HEK293 (cell line): ENCODE measurements at regions not wholly inside any gene's neighbourhood (a gene's known extent, or its start where the extent isn't known, plus 50 kb on each side); places are given as distances from the start of the nearest gene placed in this dataset.

Source experiments
- CTCF ChIA-PET: fragments of 350-600 bp; formaldehyde crosslinking; extraction: SDS; loops from one replicate; lab custom pipeline; 2021; ENCODE audit warnings: antibody characterized with exemption; lab: Yijun Ruan, JAX
- POLR2A ChIA-PET: fragments of 300-600 bp; formaldehyde crosslinking; extraction: SDS; loops from one replicate; lab custom pipeline; 2020; ENCODE audit warnings: antibody characterized with exemption, inconsistent platforms; lab: Yijun Ruan, JAX
- H3K27ac ChIP-seq: fragments of 200-500 bp; sonication (Bioruptor generic); 2 replicates; pipeline ENCODE4 v1.5.1; 2014; ENCODE audit warnings: low read depth, low read length, control low read depth, inconsistent platforms; ENCODE audit errors: extremely low read depth
- H3K36me3 ChIP-seq, 2 experiments: fragments of 200-500 bp in 1 of 2; sonication (Bioruptor generic) in 1 of 2; 1 replicate in 1 of 2; 2 replicates in 1 of 2; pipeline ENCODE4 v1.5.1; 2014 to 2017; ENCODE audit warnings: inconsistent platforms in 2 of 2, low read length in 2 of 2; ENCODE audit not compliant: control insufficient read depth in 2 of 2, insufficient read depth in 1 of 2
- H3K4me1 ChIP-seq: fragments of 200-500 bp; sonication (Bioruptor generic); 2 replicates; pipeline ENCODE4 v1.5.1; 2014; ENCODE audit warnings: mild to moderate bottlenecking, low read length, inconsistent platforms; ENCODE audit not compliant: control insufficient read depth, insufficient read depth
- H3K4me3 ChIP-seq: 2 replicates; pipeline ENCODE4 v1.5.1; 2011; ENCODE audit warnings: low read depth, mild to moderate bottlenecking, control low read depth, low read length, moderate library complexity
- H3K9me3 ChIP-seq: fragments of 200-500 bp; sonication (Bioruptor generic); 2 replicates; pipeline ENCODE4 v1.5.1; 2014; ENCODE audit warnings: low read depth, low read length, inconsistent platforms; ENCODE audit not compliant: control insufficient read depth, insufficient read depth
- BCL11A ChIP-seq: fragments of 450-650 bp; formaldehyde crosslinking; IDR thresholded peaks from 2 replicates; pipeline ENCODE4 v1.5.1; 2016; ENCODE audit warnings: low read depth, missing biosample characterization, missing genetic modification characterization
- KLF1 ChIP-seq: fragments of 450-650 bp; formaldehyde crosslinking; IDR thresholded peaks from 2 replicates; pipeline ENCODE4 v1.5.1; 2016; ENCODE audit warnings: missing biosample characterization, missing genetic modification characterization
- MZF1 ChIP-seq: fragments of 450-650 bp; formaldehyde crosslinking; IDR thresholded peaks from 2 replicates; pipeline ENCODE4 v1.5.1; 2017; ENCODE audit warnings: missing biosample characterization, missing genetic modification characterization, borderline replicate concordance
- SP3 ChIP-seq: fragments of 450-650 bp; formaldehyde crosslinking; IDR thresholded peaks from 2 replicates; pipeline ENCODE4 v1.5.1; 2016; ENCODE audit warnings: missing biosample characterization, missing genetic modification characterization
- ZNF19 ChIP-seq: fragments of 450-650 bp; formaldehyde crosslinking; IDR thresholded peaks from 2 replicates; pipeline ENCODE4; 2016; ENCODE audit warnings: missing biosample characterization, missing genetic modification characterization, low read depth
- ZNF202 ChIP-seq: fragments of 450-650 bp; formaldehyde crosslinking; IDR thresholded peaks from 2 replicates; pipeline ENCODE4 v1.5.1; 2016; ENCODE audit warnings: missing biosample characterization, missing genetic modification characterization, borderline replicate concordance
- ZNF24 ChIP-seq: fragments of 450-650 bp; formaldehyde crosslinking; IDR thresholded peaks from 2 replicates; pipeline ENCODE4 v1.5.1; 2016; ENCODE audit warnings: missing biosample characterization, missing genetic modification characterization
- ZNF266 ChIP-seq: fragments of 450-650 bp; formaldehyde crosslinking; IDR thresholded peaks from 2 replicates; pipeline ENCODE4 v1.5.1; 2016; ENCODE audit warnings: missing biosample characterization, missing genetic modification characterization, low read depth
- ZNF335 ChIP-seq: fragments of 450-650 bp; formaldehyde crosslinking; conservative IDR thresholded peaks from 2 replicates; pipeline ENCODE4 v1.5.1; 2016; ENCODE audit warnings: missing biosample characterization, missing genetic modification characterization
- ZNF530 ChIP-seq: fragments of 450-650 bp; formaldehyde crosslinking; IDR thresholded peaks from 2 replicates; pipeline ENCODE4 v1.5.1; 2016; ENCODE audit warnings: low read depth, missing biosample characterization, missing genetic modification characterization
- ZNF707 ChIP-seq: fragments of 450-650 bp; formaldehyde crosslinking; IDR thresholded peaks from 2 replicates; pipeline ENCODE4 v1.5.1; 2016; ENCODE audit warnings: missing biosample characterization, missing genetic modification characterization
- ZNF776 ChIP-seq: fragments of 450-650 bp; formaldehyde crosslinking; IDR thresholded peaks from 2 replicates; pipeline ENCODE4 v1.5.0; 2017; ENCODE audit warnings: missing biosample characterization, missing genetic modification characterization, borderline replicate concordance
- ZNF777 ChIP-seq: fragments of 450-650 bp; formaldehyde crosslinking; IDR thresholded peaks from 2 replicates; pipeline ENCODE4 v1.5.1; 2017; ENCODE audit warnings: missing biosample characterization, missing genetic modification characterization, borderline replicate concordance
- ZXDB ChIP-seq: fragments of 450-650 bp; formaldehyde crosslinking; IDR thresholded peaks from 2 replicates; pipeline ENCODE4 v1.5.1; 2016; ENCODE audit warnings: missing biosample characterization, missing genetic modification characterization
- TF ChIP-seq, protein P1 (sequence below): fragments of 450-650 bp; formaldehyde crosslinking; IDR thresholded peaks from 2 replicates; pipeline ENCODE4 v1.5.1; 2016; ENCODE audit warnings: missing biosample characterization, missing genetic modification characterization
- TF ChIP-seq, protein P2 (sequence below): fragments of 450-650 bp; formaldehyde crosslinking; IDR thresholded peaks from 2 replicates; pipeline ENCODE4 v1.5.1; 2016; ENCODE audit warnings: missing biosample characterization, missing genetic modification characterization
- TF ChIP-seq, protein P3 (sequence below): fragments of 450-650 bp; formaldehyde crosslinking; IDR thresholded peaks from 2 replicates; pipeline ENCODE4 v1.5.1; 2017; ENCODE audit warnings: missing biosample characterization, missing genetic modification characterization
- TF ChIP-seq, protein P4 (sequence below): fragments of 450-650 bp; formaldehyde crosslinking; IDR thresholded peaks from 2 replicates; pipeline ENCODE4 v1.5.1; 2017; ENCODE audit warnings: missing biosample characterization, missing genetic modification characterization
- TF ChIP-seq, protein P5 (sequence below): fragments of 450-650 bp; formaldehyde crosslinking; conservative IDR thresholded peaks from 2 replicates; pipeline ENCODE4 v1.5.1; 2016; ENCODE audit warnings: low read depth, missing biosample characterization, missing genetic modification characterization

DNA sequence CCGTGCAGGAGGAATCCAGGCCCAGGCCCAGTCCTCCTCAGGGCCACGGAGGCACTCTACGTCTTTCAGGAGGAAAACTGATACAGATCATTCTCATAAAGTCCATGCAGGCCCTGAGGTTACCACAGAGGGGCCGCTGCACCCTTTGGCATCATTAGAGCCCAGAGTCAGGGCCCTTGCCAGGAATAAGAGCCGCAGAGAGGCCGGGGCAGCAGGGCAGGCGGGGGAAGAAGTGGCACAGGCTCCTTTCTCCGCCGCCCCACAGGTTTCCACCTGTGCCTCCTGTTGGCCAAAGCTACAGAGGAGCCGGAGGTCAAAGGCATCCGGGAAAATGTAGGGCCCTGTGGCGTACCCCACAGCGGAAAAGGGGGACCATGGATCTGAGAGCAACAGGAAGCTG, 366.6 kb upstream of the SHH start (continued):
- TF ChIP-seq, protein P1, sequence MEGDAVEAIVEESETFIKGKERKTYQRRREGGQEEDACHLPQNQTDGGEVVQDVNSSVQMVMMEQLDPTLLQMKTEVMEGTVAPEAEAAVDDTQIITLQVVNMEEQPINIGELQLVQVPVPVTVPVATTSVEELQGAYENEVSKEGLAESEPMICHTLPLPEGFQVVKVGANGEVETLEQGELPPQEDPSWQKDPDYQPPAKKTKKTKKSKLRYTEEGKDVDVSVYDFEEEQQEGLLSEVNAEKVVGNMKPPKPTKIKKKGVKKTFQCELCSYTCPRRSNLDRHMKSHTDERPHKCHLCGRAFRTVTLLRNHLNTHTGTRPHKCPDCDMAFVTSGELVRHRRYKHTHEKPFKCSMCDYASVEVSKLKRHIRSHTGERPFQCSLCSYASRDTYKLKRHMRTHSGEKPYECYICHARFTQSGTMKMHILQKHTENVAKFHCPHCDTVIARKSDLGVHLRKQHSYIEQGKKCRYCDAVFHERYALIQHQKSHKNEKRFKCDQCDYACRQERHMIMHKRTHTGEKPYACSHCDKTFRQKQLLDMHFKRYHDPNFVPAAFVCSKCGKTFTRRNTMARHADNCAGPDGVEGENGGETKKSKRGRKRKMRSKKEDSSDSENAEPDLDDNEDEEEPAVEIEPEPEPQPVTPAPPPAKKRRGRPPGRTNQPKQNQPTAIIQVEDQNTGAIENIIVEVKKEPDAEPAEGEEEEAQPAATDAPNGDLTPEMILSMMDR: no peak
- TF ChIP-seq SP3 (tag by site-specific recombination): no peak
- TF ChIP-seq ZNF707 (tag by site-specific recombination): no peak
- no peak for TF ChIP-seq ZNF530 (tag by site-specific recombination)
- no peak for TF ChIP-seq ZNF19
- TF ChIP-seq ZNF202 (tag by site-specific recombination): no peak
- TF ChIP-seq ZNF24 (tag by site-specific recombination): no peak
- no peak for TF ChIP-seq ZNF335
- TF ChIP-seq ZNF266 (tag by site-specific recombination): no peak

DNA sequence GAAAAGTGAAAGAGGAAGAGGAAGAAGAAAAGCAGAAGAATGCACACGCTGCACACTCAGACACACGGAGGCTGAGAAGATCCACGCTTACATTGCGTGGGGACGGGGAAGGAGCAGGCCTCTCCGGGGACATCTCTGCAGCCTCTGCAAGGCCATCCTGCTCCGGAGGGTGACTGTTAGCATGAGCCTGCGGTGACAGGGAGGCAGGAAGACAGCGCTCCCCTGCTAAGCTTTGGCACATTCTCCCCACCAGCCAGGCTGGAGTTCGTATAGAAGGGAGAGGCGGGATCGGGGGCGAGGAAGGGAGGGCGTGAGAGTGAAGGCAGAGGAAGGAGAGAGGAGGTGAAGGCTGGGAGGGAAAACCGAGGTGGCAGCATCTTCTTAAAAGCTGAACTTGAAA, 366.0 kb upstream of the SHH start:
- Histone ChIP-seq H3K4me1 (no peaks in the 10 kb centered on the region), H3K36me3 (no peaks in the 10 kb centered on the region), H3K27ac (no peak overlapping the region), H3K9me3 (no peaks in the 10 kb centered on the region), H3K4me3 (no peak overlapping the region)
- ChIA-PET POLR2A (no interaction called here), CTCF (no interaction called here)
- TF ChIP-seq KLF1 (tag by site-specific recombination) (no peak), BCL11A (tag by site-specific recombination) (no peak), ZNF776 (tag by site-specific recombination) (no peak), ZXDB (tag by site-specific recombination) (no peak), ZNF777 (tag by site-specific recombination) (no peak), MZF1 (no peak)
- TF ChIP-seq, protein P2, sequence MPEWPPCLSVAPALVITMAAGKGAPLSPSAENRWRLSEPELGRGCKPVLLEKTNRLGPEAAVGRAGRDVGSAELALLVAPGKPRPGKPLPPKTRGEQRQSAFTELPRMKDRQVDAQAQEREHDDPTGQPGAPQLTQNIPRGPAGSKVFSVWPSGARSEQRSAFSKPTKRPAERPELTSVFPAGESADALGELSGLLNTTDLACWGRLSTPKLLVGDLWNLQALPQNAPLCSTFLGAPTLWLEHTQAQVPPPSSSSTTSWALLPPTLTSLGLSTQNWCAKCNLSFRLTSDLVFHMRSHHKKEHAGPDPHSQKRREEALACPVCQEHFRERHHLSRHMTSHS (tag by site-specific recombination): no peak
- TF ChIP-seq, protein P3, sequence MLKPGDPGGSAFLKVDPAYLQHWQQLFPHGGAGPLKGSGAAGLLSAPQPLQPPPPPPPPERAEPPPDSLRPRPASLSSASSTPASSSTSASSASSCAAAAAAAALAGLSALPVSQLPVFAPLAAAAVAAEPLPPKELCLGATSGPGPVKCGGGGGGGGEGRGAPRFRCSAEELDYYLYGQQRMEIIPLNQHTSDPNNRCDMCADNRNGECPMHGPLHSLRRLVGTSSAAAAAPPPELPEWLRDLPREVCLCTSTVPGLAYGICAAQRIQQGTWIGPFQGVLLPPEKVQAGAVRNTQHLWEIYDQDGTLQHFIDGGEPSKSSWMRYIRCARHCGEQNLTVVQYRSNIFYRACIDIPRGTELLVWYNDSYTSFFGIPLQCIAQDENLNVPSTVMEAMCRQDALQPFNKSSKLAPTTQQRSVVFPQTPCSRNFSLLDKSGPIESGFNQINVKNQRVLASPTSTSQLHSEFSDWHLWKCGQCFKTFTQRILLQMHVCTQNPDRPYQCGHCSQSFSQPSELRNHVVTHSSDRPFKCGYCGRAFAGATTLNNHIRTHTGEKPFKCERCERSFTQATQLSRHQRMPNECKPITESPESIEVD: no peak
- TF ChIP-seq, protein P4, sequence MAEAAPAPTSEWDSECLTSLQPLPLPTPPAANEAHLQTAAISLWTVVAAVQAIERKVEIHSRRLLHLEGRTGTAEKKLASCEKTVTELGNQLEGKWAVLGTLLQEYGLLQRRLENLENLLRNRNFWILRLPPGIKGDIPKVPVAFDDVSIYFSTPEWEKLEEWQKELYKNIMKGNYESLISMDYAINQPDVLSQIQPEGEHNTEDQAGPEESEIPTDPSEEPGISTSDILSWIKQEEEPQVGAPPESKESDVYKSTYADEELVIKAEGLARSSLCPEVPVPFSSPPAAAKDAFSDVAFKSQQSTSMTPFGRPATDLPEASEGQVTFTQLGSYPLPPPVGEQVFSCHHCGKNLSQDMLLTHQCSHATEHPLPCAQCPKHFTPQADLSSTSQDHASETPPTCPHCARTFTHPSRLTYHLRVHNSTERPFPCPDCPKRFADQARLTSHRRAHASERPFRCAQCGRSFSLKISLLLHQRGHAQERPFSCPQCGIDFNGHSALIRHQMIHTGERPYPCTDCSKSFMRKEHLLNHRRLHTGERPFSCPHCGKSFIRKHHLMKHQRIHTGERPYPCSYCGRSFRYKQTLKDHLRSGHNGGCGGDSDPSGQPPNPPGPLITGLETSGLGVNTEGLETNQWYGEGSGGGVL (tag by site-specific recombination): no peak
- TF ChIP-seq, protein P5, sequence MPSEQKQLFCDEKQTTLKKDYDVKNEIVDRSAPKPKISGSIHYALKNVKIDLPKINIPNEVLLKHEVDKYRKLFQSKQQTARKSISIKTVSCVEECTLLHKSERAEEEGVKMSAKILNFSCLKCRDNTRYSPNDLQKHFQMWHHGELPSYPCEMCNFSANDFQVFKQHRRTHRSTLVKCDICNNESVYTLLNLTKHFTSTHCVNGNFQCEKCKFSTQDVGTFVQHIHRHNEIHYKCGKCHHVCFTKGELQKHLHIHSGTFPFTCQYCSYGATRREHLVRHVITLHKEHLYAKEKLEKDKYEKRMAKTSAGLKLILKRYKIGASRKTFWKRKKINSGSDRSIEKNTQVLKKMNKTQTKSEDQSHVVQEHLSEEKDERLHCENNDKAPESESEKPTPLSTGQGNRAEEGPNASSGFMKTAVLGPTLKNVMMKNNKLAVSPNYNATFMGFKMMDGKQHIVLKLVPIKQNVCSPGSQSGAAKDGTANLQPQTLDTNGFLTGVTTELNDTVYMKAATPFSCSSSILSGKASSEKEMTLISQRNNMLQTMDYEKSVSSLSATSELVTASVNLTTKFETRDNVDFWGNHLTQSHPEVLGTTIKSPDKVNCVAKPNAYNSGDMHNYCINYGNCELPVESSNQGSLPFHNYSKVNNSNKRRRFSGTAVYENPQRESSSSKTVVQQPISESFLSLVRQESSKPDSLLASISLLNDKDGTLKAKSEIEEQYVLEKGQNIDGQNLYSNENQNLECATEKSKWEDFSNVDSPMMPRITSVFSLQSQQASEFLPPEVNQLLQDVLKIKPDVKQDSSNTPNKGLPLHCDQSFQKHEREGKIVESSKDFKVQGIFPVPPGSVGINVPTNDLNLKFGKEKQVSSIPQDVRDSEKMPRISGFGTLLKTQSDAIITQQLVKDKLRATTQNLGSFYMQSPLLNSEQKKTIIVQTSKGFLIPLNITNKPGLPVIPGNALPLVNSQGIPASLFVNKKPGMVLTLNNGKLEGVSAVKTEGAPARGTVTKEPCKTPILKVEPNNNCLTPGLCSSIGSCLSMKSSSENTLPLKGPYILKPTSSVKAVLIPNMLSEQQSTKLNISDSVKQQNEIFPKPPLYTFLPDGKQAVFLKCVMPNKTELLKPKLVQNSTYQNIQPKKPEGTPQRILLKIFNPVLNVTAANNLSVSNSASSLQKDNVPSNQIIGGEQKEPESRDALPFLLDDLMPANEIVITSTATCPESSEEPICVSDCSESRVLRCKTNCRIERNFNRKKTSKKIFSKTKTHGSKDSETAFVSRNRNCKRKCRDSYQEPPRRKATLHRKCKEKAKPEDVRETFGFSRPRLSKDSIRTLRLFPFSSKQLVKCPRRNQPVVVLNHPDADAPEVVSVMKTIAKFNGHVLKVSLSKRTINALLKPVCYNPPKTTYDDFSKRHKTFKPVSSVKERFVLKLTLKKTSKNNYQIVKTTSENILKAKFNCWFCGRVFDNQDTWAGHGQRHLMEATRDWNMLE: no peak
